HEK293T (cell line): ENCODE measurements at regions not wholly inside any gene's neighbourhood (a gene's known extent, or its start where the extent isn't known, plus 50 kb on each side); places are given as distances from the start of the nearest gene placed in this dataset.

ENCODE experiments used
- ARNT ChIP-seq: fragments of 450-650 bp; IDR thresholded peaks from 2 replicates; pipeline ENCODE4 v1.6.1; 2017; ENCODE audit warnings: mild to moderate bottlenecking
- BHLHE40 ChIP-seq: fragments of 450-650 bp; IDR thresholded peaks from 2 replicates; pipeline ENCODE4 v1.6.1; 2016; ENCODE audit warnings: mild to moderate bottlenecking, moderate library complexity, borderline replicate concordance
- HDGF ChIP-seq: fragments of 450-650 bp; IDR thresholded peaks from 2 replicates; pipeline ENCODE4 v1.6.1; 2017; ENCODE audit warnings: antibody characterized with exemption, borderline replicate concordance
- LEF1 ChIP-seq: fragments of 450-650 bp; IDR thresholded peaks from 2 replicates; pipeline ENCODE4 v1.6.1; 2017; ENCODE audit warnings: mild to moderate bottlenecking, borderline replicate concordance
- SUZ12 ChIP-seq: fragments of 450-650 bp; IDR thresholded peaks from 2 replicates; pipeline ENCODE4 v1.6.1; 2016; ENCODE audit warnings: mild to moderate bottlenecking

- no peak for TF ChIP-seq BHLHE40
- TF ChIP-seq ARNT = no peak
- no peak for TF ChIP-seq LEF1
- no peak for TF ChIP-seq HDGF
- TF ChIP-seq SUZ12 = no peak
These were observed 174.5 kb downstream of the MAIP1 start for GRCh38 chr2:200129721-200130462.
